ENCODE measurements at regions not wholly inside any gene's neighbourhood (a gene's known extent, or its start where the extent isn't known, plus 50 kb on each side); places are given as distances from the start of the nearest gene placed in this dataset.
"Not testable (repeated sequence)": the region's sequence is repeated elsewhere in the genome, so short reads cannot be mapped to it uniquely, and the experiment has no call there.

DNA sequence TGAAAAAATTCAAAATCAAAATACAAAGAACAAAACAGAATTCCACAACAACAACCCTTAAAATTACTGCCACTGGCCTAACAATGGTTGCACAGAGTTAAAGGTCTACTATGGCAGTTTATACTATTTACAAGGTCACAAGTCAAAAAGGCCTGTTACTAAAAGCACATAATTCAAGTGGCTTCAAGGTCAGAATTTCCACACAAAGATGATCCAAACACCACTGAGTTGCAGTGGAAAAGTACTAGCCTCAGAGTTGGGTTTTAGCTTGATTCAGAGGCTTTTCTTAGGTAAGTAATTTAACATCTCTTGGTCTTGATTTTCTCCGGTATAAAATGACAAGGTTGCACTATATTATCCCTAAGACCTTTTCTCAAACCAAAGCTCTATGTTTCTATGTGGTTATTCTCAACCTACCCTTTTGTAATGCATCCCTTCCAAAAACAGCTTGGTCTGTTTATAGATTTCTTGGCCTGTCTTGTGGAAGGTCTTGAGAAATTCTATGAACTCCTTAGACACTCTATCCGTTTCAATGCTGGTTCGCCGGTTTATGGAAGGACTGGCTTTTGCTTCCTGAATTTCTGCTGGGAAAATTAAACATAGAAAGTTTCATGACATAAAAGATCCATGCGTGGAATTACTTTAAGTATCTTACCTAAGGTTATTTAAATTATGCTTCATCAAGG lies 69.5 kb downstream of the MDH2 start:
- not testable (repeated sequence) for H3K27ac Mint-ChIP-seq; H3K36me3 Mint-ChIP-seq; H3K27me3 Mint-ChIP-seq; H3K4me3 Mint-ChIP-seq; H3K4me1 Mint-ChIP-seq (ENCODE audit: low read depth); H3K9me3 Mint-ChIP-seq (ENCODE audit: low read depth)

DNA sequence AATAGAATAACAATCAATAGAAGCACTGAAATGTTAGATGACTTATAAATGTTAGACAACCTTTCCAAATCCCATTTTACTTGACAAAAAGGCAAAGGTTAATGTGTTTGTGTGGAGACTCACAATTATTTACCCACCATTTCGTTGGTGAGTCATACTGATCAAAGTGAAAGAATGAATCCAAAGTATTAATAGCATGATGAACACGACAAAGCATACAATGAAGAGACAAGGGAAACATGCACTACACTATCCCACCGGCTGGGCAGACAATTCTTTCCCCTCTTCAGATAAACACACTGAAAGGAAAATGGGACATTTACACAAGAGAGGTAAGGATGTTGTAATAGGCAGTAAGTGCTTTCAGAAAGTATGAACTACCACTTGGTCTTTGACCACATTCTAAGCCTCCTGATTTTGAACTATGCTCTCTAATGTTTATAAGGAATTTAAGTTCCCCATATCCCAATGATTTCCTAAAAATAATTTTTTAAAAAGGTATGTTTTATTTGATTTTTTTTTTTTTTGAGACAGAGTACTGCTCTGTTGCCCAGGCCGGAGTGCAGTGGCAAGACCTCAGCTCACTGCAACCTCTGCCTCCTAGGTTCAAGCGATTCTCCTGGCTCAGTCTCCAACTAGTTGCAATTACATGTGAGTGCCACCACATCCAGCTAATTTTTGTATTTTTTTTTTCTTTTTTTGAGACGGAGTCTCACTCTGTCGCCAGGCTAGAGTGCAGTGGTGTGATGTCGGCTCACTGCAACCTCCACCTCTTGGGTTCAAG lies 70.5 kb downstream of the MDH2 start:
- H3K4me3 Mint-ChIP-seq, H3K27ac Mint-ChIP-seq: not testable (repeated sequence)
- peaks cover 14% of the 10 kb centered on the region for H3K4me1 Mint-ChIP-seq (ENCODE audit: low read depth)

DNA sequence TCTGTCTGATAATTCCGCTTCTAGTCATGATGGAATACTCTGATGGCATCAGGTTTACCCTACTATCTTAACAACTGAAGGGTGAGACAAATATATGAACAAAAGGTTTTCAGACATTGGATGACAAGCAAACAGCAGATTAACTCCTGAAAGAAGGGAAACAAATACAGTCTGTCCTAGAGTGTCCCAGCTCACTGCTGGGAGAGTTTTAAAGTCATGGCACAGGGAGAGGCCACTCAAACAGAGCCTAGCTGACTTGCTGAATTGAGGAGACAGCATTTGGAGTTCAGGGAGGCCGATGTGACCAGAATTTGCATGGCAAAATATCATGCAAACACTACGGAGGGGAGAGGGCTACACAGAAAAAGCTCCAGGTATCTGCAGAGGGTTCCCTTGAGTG lies 73.1 kb downstream of the MDH2 start:
- peaks cover 14% of the 10 kb centered on the region for H3K4me1 Mint-ChIP-seq (ENCODE audit: low read depth)
- no peaks in the 10 kb centered on the region for H3K36me3 Mint-ChIP-seq
- no peak overlapping the region for H3K27ac Mint-ChIP-seq
- H3K4me3 Mint-ChIP-seq = no peak overlapping the region
- H3K9me3 Mint-ChIP-seq (ENCODE audit: low read depth) = no peaks in the 10 kb centered on the region
- no peaks in the 10 kb centered on the region for H3K27me3 Mint-ChIP-seq

More for the DNA sequence above, 70.5 kb downstream of the MDH2 start:
- H3K36me3 Mint-ChIP-seq; H3K9me3 Mint-ChIP-seq (ENCODE audit: low read depth); H3K27me3 Mint-ChIP-seq: not testable (repeated sequence)

DNA sequence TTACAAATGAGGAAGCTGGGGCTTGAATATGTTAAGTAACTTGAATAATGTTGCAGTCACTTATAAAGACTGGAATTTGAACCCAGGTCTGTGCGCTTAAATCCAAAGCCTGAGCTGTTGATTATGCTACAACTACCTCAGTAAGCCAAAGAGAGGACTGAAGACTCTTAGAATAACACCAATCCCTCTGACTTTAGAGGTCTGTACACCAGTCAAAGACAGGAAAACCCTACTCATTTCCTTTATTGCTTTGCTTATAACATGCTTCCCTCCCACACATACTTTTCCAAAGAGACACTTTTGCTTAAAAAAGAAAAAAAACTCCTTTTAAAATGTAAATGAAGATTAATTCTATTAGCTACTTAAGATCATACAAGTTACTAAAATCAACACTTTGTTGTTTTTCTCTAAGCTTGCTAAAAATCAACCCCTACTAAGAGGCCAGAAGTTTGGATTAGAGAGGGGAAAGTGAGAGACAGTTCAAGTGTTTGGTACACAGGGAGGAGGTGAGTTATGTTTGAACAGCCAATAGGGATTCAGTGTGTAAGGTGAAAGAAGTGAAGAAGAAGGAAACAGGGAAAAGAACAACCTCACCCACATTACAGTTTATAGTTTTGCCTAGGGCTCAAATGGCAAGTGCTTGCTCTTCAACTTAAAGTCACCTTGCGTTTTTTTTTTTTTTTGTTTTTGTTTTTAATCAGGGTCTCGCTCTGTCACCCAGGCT lies 74.8 kb downstream of the MDH2 start:
- Mint-ChIP-seq H3K4me1 (ENCODE audit: low read depth) (peaks cover 14% of the 10 kb centered on the region), H3K4me3 (no peak overlapping the region), H3K36me3 (no peaks in the 10 kb centered on the region), H3K27me3 (no peaks in the 10 kb centered on the region), H3K27ac (no peak overlapping the region), H3K9me3 (ENCODE audit: low read depth) (no peaks in the 10 kb centered on the region)

DNA sequence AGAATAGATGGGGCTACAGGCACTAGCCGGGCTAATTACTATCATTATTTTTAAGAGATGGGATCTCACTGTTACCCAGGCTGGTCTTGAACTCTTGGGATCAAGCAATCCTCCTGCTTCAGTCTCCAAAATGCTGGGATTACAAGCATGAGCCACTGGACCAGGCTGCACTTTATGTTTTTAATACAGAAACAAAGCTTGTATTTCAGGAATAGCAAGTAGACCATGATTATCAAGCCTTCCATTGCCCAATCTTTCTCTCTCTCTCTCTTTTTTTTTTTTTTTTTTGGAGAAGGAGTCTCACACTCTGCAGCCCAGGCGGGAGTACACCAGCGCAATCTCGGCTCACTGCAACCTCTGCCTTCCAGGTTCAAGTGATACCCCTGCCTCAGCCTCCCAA lies 75.4 kb downstream of the MDH2 start:
- Mint-ChIP-seq H3K4me1 (ENCODE audit: low read depth) (peaks cover 14% of the 10 kb centered on the region), H3K36me3 (no peaks in the 10 kb centered on the region), H3K27me3 (no peaks in the 10 kb centered on the region), H3K4me3 (no peak overlapping the region), H3K27ac (no peak overlapping the region), H3K9me3 (ENCODE audit: low read depth) (no peaks in the 10 kb centered on the region)

DNA sequence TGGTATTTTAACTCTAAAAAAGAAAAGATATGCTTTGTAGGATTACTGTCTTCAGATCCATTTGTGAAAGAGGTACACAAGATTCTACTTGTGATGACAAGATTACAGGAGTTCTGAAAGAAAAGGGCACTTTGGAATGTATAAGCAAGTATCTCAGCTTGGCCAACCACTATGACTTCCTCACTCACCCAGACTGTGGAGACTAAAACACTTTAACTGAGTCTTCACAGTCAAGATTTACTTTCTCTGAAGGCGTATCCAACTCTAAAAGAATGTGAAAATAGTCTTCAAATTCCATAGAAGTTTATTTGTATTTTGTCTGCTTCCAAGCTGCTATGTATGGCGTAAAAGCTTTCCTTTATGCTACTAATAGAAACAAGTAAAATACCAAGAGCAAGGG lies 76.1 kb upstream of the SRRM3 start:
- Mint-ChIP-seq H3K36me3 (no peaks in the 10 kb centered on the region), H3K4me3 (no peak overlapping the region), H3K27me3 (no peaks in the 10 kb centered on the region), H3K4me1 (ENCODE audit: low read depth) (peaks cover 16% of the 10 kb centered on the region), H3K27ac (no peak overlapping the region), H3K9me3 (ENCODE audit: low read depth) (no peaks in the 10 kb centered on the region)

DNA sequence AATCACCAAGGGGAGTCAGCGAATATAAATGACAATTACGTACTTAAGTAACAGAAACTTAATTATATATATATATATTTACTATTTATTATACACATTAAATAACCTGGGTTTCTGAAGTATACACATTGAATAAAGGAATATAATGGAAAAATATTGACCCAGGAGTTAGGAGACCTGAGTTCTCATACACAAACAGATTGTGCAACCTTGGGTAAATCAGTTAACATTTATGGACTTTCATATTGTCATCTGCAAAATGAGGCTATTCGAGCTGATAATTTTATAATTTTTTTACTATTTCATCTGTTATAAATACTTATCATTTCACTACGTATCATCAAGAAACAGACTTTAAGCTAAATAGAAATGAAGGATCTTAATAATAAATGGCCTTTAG lies 75.1 kb upstream of the SRRM3 start:
- H3K36me3 Mint-ChIP-seq = no peaks in the 10 kb centered on the region
- peaks cover 15% of the 10 kb centered on the region for H3K4me1 Mint-ChIP-seq (ENCODE audit: low read depth)
- H3K27ac Mint-ChIP-seq = no peak overlapping the region
- H3K9me3 Mint-ChIP-seq (ENCODE audit: low read depth) = no peaks in the 10 kb centered on the region
- H3K4me3 Mint-ChIP-seq = no peak overlapping the region
- H3K27me3 Mint-ChIP-seq = no peaks in the 10 kb centered on the region

DNA sequence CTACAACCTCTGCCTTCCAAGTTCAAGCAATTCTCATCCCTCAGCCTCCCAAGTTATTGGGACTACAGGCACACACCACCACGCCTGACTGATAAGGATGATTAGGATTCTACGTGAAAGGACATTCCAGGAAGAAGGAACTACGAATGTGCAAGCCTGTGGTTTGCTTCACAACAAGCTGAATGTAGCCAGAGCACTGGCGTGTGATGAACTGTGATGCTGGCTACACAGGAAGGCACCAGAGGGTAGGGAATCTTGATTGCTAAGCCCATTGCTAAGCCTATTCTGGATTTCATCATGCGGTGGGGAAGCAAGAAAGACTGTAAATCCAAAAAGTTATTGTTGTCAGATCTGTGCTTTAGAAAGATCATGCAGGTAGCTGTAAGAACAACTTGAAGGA lies 72.3 kb upstream of the SRRM3 start:
- Mint-ChIP-seq H3K27ac (no peak overlapping the region), H3K27me3 (no peaks in the 10 kb centered on the region), H3K4me3 (no peak overlapping the region), H3K4me1 (ENCODE audit: low read depth) (peaks cover 23% of the 10 kb centered on the region), H3K9me3 (ENCODE audit: low read depth) (no peaks in the 10 kb centered on the region), H3K36me3 (no peaks in the 10 kb centered on the region)

DNA sequence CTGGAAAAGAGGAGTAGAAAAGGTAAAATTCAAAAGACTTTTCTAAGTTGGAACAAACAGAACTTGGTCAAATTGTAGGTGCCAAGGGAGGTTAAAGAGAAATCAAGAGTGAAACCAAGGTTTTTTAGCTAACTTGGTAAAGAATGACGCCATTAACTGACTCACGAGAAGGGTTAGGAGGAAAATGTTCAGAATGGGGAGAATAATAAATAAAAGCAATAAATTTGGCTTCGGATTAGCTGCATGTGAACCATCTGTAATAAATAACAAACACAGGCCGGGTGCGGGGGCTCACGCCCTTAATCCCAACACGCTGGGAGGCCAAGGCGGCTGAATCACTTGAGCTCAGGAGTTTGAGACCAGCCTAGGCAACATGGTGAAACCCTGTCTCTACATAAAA lies 71.9 kb upstream of the SRRM3 start:
- no peaks in the 10 kb centered on the region for H3K9me3 Mint-ChIP-seq (ENCODE audit: low read depth)
- H3K4me1 Mint-ChIP-seq (ENCODE audit: low read depth) = peaks cover 23% of the 10 kb centered on the region
- no peaks in the 10 kb centered on the region for H3K36me3 Mint-ChIP-seq
- H3K27me3 Mint-ChIP-seq = no peaks in the 10 kb centered on the region
- H3K4me3 Mint-ChIP-seq = no peak overlapping the region
- H3K27ac Mint-ChIP-seq = no peak overlapping the region

DNA sequence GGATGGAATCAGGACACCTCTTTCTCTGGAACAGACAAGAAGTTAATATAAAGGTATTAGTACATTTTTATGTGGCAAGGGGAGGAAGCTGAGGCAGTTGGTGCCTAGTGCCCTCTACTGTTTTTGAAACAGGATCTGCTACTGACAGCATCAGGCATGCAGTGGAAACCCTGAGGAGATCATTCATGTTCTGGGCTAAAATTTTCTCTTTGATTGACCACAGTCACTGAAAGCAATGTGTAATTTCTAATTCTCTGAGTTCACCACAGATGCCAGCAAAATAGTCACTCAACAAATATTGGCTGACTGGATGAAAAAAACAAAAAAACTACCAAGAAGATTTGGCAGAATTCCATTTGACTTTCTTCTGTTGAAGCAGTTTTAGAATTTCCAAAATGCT lies 71.0 kb upstream of the SRRM3 start:
- H3K4me3 Mint-ChIP-seq; H3K27ac Mint-ChIP-seq; H3K9me3 Mint-ChIP-seq (ENCODE audit: low read depth); H3K36me3 Mint-ChIP-seq; H3K27me3 Mint-ChIP-seq: not testable (repeated sequence)
- peaks cover 23% of the 10 kb centered on the region for H3K4me1 Mint-ChIP-seq (ENCODE audit: low read depth)

DNA sequence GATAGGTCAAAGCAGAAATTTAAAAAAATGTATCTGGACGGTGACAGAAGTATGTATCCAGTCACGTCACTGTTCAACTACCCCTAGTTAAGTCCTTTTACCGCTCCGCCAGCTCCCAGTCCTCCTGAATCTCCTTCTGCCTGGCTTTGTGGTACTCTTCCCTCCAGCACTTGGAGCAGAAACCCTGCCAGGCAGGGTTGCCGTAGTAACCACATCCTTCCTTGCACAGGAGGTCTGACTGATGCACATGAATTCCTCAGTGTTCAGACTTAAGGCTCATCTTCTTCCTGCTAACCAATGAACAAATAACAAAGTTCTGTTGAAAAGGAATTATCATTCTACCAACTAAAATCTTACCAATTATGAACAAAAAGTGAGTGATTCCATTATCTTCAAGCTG lies 69.8 kb upstream of the SRRM3 start:
- not testable (repeated sequence) for H3K36me3 Mint-ChIP-seq; H3K27me3 Mint-ChIP-seq; H3K9me3 Mint-ChIP-seq (ENCODE audit: low read depth); H3K4me3 Mint-ChIP-seq; H3K27ac Mint-ChIP-seq
- H3K4me1 Mint-ChIP-seq (ENCODE audit: low read depth) = peaks cover 25% of the 10 kb centered on the region

DNA sequence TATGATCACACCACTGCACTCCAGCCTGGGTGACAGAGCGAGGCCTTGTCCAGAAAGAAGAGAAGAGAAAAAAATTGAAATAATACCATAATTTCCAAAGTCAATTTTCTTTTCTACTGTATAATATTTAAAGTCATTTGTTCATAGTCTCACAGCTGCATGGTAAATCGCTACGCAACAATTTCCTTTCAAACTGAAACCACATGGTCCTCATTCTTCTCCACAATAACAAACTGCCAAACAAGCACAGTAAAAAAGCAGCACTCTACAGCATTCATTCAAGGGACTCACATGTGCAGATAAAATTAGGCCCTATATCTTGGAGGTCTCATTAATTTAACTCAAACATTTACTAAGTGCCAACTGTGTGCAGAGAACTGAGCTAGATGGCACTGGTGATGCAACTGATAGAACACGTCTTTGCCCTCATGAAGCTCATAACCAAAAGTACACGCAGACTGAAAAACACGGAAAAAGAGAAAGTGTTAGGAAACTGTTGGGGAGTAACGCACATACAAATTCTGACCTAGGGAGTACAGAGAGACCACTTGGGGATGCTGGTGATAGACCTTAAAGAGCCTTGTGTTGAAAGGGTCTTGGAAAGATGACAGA lies 68.4 kb upstream of the SRRM3 start:
- Mint-ChIP-seq H3K27me3 (no peaks in the 10 kb centered on the region), H3K9me3 (ENCODE audit: low read depth) (no peaks in the 10 kb centered on the region), H3K4me1 (ENCODE audit: low read depth) (peaks cover 25% of the 10 kb centered on the region), H3K27ac (peak overlapping the region; percentile 41), H3K4me3 (peak overlapping the region; percentile 51), H3K36me3 (no peaks in the 10 kb centered on the region)

DNA sequence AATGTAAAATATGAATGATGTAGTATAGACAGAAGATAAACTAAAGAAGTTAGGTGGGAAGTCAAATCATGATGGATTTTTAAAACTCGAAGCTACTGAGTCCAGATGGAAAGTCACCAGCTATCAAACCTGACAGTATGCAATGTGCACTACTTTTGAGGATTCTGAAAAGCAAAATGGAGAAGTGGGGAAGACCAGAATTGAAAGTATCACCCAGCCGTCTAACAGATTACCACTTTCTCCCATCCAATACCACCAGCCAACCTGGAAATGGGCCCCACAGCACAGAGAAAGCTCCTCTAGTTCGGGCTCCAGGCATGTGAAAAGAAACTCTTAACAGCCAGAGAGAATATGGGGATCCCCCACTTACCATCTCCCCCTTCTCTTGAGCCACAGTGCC lies 67.9 kb upstream of the SRRM3 start:
- peak overlapping the region; percentile 51 for H3K4me3 Mint-ChIP-seq
- no peaks in the 10 kb centered on the region for H3K9me3 Mint-ChIP-seq (ENCODE audit: low read depth)
- H3K27ac Mint-ChIP-seq = peak overlapping the region; percentile 41
- no peaks in the 10 kb centered on the region for H3K36me3 Mint-ChIP-seq
- H3K27me3 Mint-ChIP-seq = no peaks in the 10 kb centered on the region
- H3K4me1 Mint-ChIP-seq (ENCODE audit: low read depth) = peaks cover 25% of the 10 kb centered on the region

DNA sequence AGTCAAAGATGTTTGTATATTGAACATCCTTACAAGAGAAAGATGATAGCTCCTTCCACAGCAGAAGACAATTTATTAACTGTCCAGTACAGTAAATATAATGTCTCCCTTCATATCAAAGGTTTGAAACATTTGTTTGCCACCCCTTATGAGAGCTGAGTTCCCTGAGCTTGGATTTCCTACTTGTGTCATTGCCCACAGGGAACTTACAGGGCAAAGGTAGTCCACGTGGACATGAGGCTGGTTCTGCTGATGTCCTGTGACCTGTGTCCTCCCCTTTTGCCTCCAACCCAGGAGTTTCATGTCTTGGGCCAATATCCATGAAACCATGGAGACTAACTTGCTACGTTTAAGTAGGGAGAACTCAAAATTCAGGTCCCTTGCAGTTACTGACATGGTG lies 66.4 kb upstream of the SRRM3 start:
- H3K4me3 Mint-ChIP-seq; H3K36me3 Mint-ChIP-seq; H3K27ac Mint-ChIP-seq; H3K9me3 Mint-ChIP-seq (ENCODE audit: low read depth); H3K27me3 Mint-ChIP-seq: not testable (repeated sequence)
- peaks cover 25% of the 10 kb centered on the region for H3K4me1 Mint-ChIP-seq (ENCODE audit: low read depth)

DNA sequence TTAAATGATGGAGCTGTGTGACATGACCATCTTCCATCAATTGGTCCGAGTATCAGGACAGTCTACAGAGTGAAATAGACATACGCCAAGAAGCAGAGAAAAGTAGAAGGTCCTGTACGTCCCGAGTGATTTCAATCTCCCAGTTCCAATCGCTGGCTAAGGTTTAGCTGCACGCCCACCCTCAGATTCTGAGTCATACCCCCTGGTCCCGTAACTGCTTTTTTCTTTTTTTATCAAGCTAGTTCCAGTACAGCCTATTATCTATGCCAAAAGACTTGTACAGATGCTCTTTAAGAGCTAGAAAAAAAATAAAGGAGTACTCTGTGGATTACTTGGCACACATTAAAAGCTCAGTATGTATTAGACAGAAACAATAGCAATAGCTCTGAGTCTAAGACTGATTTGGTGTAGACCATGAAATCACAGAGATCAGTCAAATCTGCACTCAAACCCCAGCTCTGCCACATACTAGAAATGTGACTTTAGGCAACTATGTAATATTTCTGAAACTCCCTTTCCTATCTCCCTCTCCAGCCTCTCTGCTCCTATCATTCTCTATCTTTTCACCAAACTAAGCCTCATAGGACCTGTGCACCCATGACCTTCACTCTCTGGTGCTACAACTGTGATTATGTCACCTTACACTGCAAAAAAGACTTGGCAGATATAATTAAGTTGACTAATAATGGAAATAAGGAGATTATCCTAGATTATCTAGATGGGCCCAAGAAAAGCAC lies 63.0 kb upstream of the SRRM3 start:
- H3K27ac Mint-ChIP-seq = not testable (repeated sequence)

More for the DNA sequence above, 63.0 kb upstream of the SRRM3 start:
- not testable (repeated sequence) for H3K9me3 Mint-ChIP-seq (ENCODE audit: low read depth); H3K4me3 Mint-ChIP-seq; H3K27me3 Mint-ChIP-seq; H3K36me3 Mint-ChIP-seq
- peaks cover 14% of the 10 kb centered on the region for H3K4me1 Mint-ChIP-seq (ENCODE audit: low read depth)

Data from activated naive CD8-positive, alpha-beta T cell (primary cell).